K562 (cell line): ENCODE measurements at regions not wholly inside any gene's neighbourhood (a gene's known extent, or its start where the extent isn't known, plus 50 kb on each side); places are given as distances from the start of the nearest gene placed in this dataset.

Experiments
- POLR2A ChIP-seq: fragments of 450-650 bp; conservative IDR thresholded peaks from 2 replicates; pipeline ENCODE4 v1.6.1; 2016
- SMAD3 ChIP-seq: fragments of 450-650 bp; formaldehyde crosslinking; conservative IDR thresholded peaks from 2 replicates; pipeline ENCODE4 v1.4.0; 2020; ENCODE audit warnings: mild to moderate bottlenecking
- STAG1 ChIP-seq: sonication (generic); formaldehyde crosslinking; IDR thresholded peaks from 2 replicates; pipeline ENCODE4 v1.5.0; 2020; ENCODE audit warnings: missing genetic modification reagents, borderline replicate concordance

- no peak for TF ChIP-seq POLR2A
- no peak for TF ChIP-seq SMAD3 (CRISPR knock-in tag)
- no peak for TF ChIP-seq STAG1 (CRISPR knock-in tag)
These were observed 82.4 kb downstream of the HIF1AN start for GRCh38 chr10:100618091-100618615.
